Hepatocyte (in vitro differentiated cells): ENCODE measurements at regions not wholly inside any gene's neighbourhood (a gene's known extent, or its start where the extent isn't known, plus 50 kb on each side); places are given as distances from the start of the nearest gene placed in this dataset.

Experiments used
- CTCF ChIP-seq: fragments of 200-600 bp; sonication (generic); IDR thresholded peaks from 2 replicates; pipeline ENCODE4 v1.5.1; 2016; ENCODE audit warnings: antibody characterized with exemption, mild to moderate bottlenecking; ENCODE audit not compliant: poor library complexity
- EZH2 ChIP-seq: fragments of 200-600 bp; sonication (generic); IDR thresholded peaks from 2 replicates; pipeline ENCODE4 v1.6.1; 2016; ENCODE audit warnings: antibody characterized with exemption, mild to moderate bottlenecking, borderline replicate concordance

- TF ChIP-seq CTCF, result no peak
- TF ChIP-seq EZH2, result no peak
Observed at GRCh38 chr9:118553465-118553864, 815.8 kb downstream of the BRINP1 start.
